SJSA1 (cell line): ENCODE measurements at regions not wholly inside any gene's neighbourhood (a gene's known extent, or its start where the extent isn't known, plus 50 kb on each side); places are given as distances from the start of the nearest gene placed in this dataset.
"Not testable (repeated sequence)": the region's sequence is repeated elsewhere in the genome, so short reads cannot be mapped to it uniquely, and the experiment has no call there.

Experiments used
- DNase-seq, 2 experiments: peaks; one replicate each; pipeline ENCODE4 v3.0.0-alpha.2; 2015 to 2020; ENCODE audit warnings: low spot score in 2 of 2, low read depth in 1 of 2
- H3K27ac ChIP-seq: fragments of 250-450 bp; sonication (Bioruptor Pico); 2 replicates; pipeline ENCODE4 v1.5.1; 2020; ENCODE audit warnings: mild to moderate bottlenecking, moderate library complexity
- H3K27me3 ChIP-seq: fragments of 250-450 bp; sonication (Bioruptor Pico); replicated peaks from 2 replicates; pipeline ENCODE4 v1.5.1; 2020; ENCODE audit warnings: mild to moderate bottlenecking, moderate library complexity
- H3K36me3 ChIP-seq: fragments of 250-450 bp; sonication (Bioruptor Pico); 2 replicates; pipeline ENCODE4 v1.5.1; 2020; ENCODE audit warnings: mild to moderate bottlenecking
- H3K4me1 ChIP-seq: fragments of 250-450 bp; sonication (Bioruptor Pico); replicated peaks from 2 replicates; pipeline ENCODE4 v1.6.1; 2021; ENCODE audit warnings: mild to moderate bottlenecking
- H3K4me3 ChIP-seq: fragments of 250-450 bp; sonication (Bioruptor Pico); 2 replicates; pipeline ENCODE4 v1.5.1; 2020; ENCODE audit warnings: mild to moderate bottlenecking
- H3K9me3 ChIP-seq: fragments of 250-450 bp; sonication (Bioruptor Pico); replicated peaks from 2 replicates; pipeline ENCODE4 v1.5.1; 2020; ENCODE audit warnings: mild to moderate bottlenecking

DNA sequence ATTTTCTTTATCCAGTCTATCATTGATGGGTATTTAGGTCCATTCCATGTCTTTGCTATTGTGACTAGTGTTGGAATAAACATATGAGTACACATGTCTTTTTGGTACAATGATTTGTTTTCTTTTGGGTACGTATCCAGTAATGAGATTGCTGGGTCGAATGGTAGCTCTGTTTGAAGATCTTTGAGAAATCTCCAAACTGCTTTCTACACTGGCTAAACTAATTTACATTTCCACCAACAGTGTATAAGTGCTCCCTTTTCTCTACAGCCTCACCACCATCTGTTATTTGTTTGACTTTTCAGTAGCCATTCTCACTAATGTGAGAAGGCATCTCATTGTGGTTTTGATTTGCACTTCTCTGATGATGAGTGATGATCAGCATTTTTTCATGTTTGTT is 103.7 kb downstream of the GOSR1 start:
- Histone ChIP-seq H3K4me3 (no peak overlapping the region), H3K27me3 (no peaks in the 10 kb centered on the region), H3K9me3 (no peaks in the 10 kb centered on the region), H3K36me3 (no peaks in the 10 kb centered on the region), H3K27ac (no peak overlapping the region), H3K4me1 (no peaks in the 10 kb centered on the region)
- no peak for DNase-seq

DNA sequence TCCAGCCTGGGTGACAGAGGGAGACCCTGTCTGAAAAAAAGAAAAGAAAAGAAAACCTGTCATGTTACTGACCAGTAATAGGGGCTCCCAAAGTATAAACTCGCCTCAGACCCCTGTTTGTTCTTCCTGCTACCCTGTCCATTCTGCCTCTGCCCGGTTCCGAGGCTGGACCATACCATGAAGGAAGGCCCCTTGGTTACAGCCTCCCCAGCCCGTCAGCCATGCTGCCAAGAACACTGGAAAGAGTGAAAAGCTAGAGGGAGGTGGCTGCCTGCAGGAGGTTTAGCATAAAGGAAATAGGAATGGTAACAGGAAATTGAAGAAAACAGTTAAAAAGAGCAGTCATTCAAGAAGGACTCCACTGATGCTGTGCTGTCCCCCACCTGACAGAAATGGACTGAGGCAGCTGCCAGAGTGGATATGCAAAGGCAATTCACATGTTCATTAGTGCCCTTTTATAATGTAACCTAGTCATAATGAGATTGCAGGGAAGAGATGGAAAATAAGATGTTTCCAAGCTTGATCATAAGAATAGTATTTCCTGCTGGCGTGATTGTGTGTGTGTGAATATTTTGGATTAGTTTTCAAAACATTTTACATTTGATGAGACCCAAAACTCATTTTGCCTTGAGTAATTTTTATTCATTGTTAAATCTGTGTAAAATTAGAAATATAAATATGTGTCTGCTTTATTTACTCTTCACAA is 102.6 kb downstream of the GOSR1 start:
- Histone ChIP-seq H3K27me3 (no peaks in the 10 kb centered on the region), H3K27ac (no peak overlapping the region), H3K4me1 (no peaks in the 10 kb centered on the region), H3K9me3 (no peaks in the 10 kb centered on the region), H3K4me3 (no peak overlapping the region), H3K36me3 (no peaks in the 10 kb centered on the region)
- no peak for DNase-seq

DNA sequence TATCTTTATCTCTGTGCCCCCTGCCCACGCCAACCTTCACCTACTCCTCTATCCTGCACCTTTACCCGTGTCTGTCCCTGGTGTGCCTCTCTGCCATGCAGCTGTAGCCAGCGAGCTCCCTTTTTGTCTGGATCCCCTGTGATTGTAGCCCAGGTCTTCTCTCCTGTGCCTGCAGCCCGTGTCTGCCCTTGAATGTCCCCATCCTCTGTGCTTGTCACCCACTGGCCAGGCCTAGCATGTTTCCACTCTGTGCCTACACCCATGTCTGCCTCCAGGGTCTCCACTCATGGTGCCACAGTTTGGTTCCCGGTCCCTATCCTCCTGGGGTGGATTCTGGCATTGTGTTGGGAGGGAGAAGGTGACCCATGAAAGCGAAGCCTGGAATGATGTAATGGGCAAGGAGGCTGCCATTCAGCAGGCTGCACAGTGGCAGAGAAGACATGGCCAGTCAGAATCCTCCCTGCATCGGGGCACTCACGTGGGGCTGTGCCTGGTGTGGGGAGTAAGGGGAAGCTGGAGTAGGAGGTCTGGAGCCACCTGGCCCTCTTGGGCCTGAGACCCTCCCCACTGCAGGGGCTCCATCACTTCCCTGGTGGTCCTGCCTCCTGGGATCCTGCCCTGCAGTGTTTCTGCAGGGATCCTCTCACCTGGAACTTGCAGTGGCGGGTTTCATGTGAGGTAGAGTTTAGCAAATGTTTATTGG is 101.0 kb downstream of the GOSR1 start:
- H3K4me1 ChIP-seq, H3K27ac ChIP-seq, H3K9me3 ChIP-seq, DNase-seq, H3K4me3 ChIP-seq, H3K36me3 ChIP-seq, H3K27me3 ChIP-seq: not testable (repeated sequence)
